HepG2 (cell line): ENCODE measurements at regions not wholly inside any gene's neighbourhood (a gene's known extent, or its start where the extent isn't known, plus 50 kb on each side); places are given as distances from the start of the nearest gene placed in this dataset.

Experiments
- ATAC-seq: fragments of 200-7000 bp; cut with Tn5 transposase; 3 replicates; pipeline ENCODE4 v1.9.1; 2020; ENCODE audit warnings: mild to moderate bottlenecking, moderate library complexity
- BruUV-seq: library from RNA; stranded (reverse); fragments of 400-500 nt; replicated peaks from 2 replicates; lab custom pipeline; 2021; lab: Mats Ljungman, UMichigan
- CTCF ChIA-PET: fragments of 300-600 bp; formaldehyde crosslinking; extraction: SDS; loops from one replicate; lab custom pipeline; 2021; ENCODE audit warnings: low total read pairs, inconsistent platforms, low intra/inter-chr PET ratio; lab: Yijun Ruan, JAX
- POLR2A ChIA-PET: fragments of 350-600 bp; sonication (Branson Sonifier 250); formaldehyde crosslinking; loops from one replicate; lab custom pipeline; 2020; ENCODE audit warnings: antibody characterized with exemption, inconsistent platforms; lab: Yijun Ruan, JAX
- DNase-seq: peaks from one replicate; pipeline ENCODE4 v3.0.0-alpha.2; 2015; ENCODE audit warnings: low spot score
- FAIRE-seq: peaks from 3 replicates; lab custom pipeline; 2011; peaks lifted over from hg19 to GRCh38; lab: Jason Lieb, UNC
- H2AFZ ChIP-seq: one replicate; pipeline ENCODE4 v1.6.1; 2011; ENCODE audit warnings: low read length, inconsistent platforms
- H3K27ac ChIP-seq: fragments of 300-600 bp; 3 replicates; pipeline ENCODE4 v1.8.0; 2011; ENCODE audit warnings: mixed run types, mild to moderate bottlenecking, mixed read lengths, low read length, inconsistent platforms; ENCODE audit not compliant: insufficient read depth; ENCODE audit errors: extremely low read length
- H3K27me3 ChIP-seq, 2 experiments: fragments of 200-600 bp in 1 of 2; 2 replicates in 1 of 2; 3 replicates in 1 of 2; pipeline versions ENCODE4 v1.6.0 to v1.8.0; 2011; ENCODE audit warnings: low read length in 2 of 2, mild to moderate bottlenecking in 2 of 2, moderate library complexity in 2 of 2, inconsistent platforms in 1 of 2; ENCODE audit not compliant: insufficient read depth in 2 of 2, control insufficient read depth in 1 of 2
- H3K36me3 ChIP-seq, 2 experiments: fragments of 200-600 bp in 1 of 2; replicated peaks in 1 of 2; 2 replicates in 1 of 2; 3 replicates in 1 of 2; pipeline versions ENCODE4 v1.5.1 to v1.8.0; 2011; ENCODE audit warnings: low read length in 2 of 2, inconsistent platforms in 1 of 2; ENCODE audit not compliant: insufficient read depth in 2 of 2, control insufficient read depth in 1 of 2
- H3K4me1 ChIP-seq: 2 replicates; pipeline ENCODE4 v1.5.1; 2012; ENCODE audit warnings: low read length, inconsistent platforms; ENCODE audit not compliant: insufficient read depth
- H3K4me2 ChIP-seq: 2 replicates; pipeline ENCODE4 v1.6.0; 2011; ENCODE audit warnings: low read depth, low read length, inconsistent platforms
- H3K4me3 ChIP-seq, 3 experiments: fragments of 200-600 bp in 1 of 3; sonication (generic), shearing (Covaris generic) in 1 of 3; replicated peaks in 1 of 3; 2 replicates each; pipeline ENCODE4 v1.5.1; 2011 to 2016; ENCODE audit warnings: low read length in 3 of 3, inconsistent platforms in 2 of 3, low read depth in 2 of 3, mild to moderate bottlenecking in 2 of 3, control low read depth in 1 of 3, mixed read lengths in 1 of 3; ENCODE audit not compliant: insufficient read depth in 1 of 3
- H3K79me2 ChIP-seq: one replicate; pipeline ENCODE4 v1.6.1; 2011; ENCODE audit warnings: low read length, inconsistent platforms; ENCODE audit not compliant: insufficient read depth
- H3K9ac ChIP-seq: 2 replicates; pipeline ENCODE4 v1.6.0; 2011; ENCODE audit warnings: mild to moderate bottlenecking, low read depth, low read length, inconsistent platforms; ENCODE audit not compliant: insufficient read depth
- H3K9me3 ChIP-seq: 2 replicates; pipeline ENCODE4 v1.5.1; 2012; ENCODE audit warnings: mild to moderate bottlenecking, low read length
- H4K20me1 ChIP-seq: 2 replicates; pipeline ENCODE4 v1.6.0; 2011; ENCODE audit warnings: inconsistent platforms, mild to moderate bottlenecking, low read length, moderate library complexity; ENCODE audit not compliant: insufficient read depth
- BCL6 ChIP-seq: IDR thresholded peaks from 2 replicates; pipeline ENCODE4 v1.6.1; 2016; ENCODE audit warnings: missing genetic modification reagents, missing compliant biosample characterization
- CHD2 ChIP-seq: IDR thresholded peaks from 2 replicates; pipeline ENCODE4 v1.6.1; 2011; ENCODE audit warnings: low read depth, low read length, improper control_type of control experiment
- HIVEP1 ChIP-seq: sonication (generic); formaldehyde crosslinking; IDR thresholded peaks from 2 replicates; pipeline ENCODE4 v1.4.0; 2020; ENCODE audit warnings: mild to moderate bottlenecking, missing genetic modification reagents
- MIER3 ChIP-seq: IDR thresholded peaks from 2 replicates; pipeline ENCODE4 v1.6.1; 2016; ENCODE audit warnings: missing compliant biosample characterization, borderline replicate concordance
- ZNF615 ChIP-seq: sonication (generic); formaldehyde crosslinking; IDR thresholded peaks from 2 replicates; pipeline ENCODE4 v1.5.0; 2020; ENCODE audit warnings: mild to moderate bottlenecking, missing genetic modification reagents, borderline replicate concordance
- ZNF724P ChIP-seq: sonication (generic); formaldehyde crosslinking; IDR thresholded peaks from 2 replicates; pipeline ENCODE4 v1.8.0; 2022; ENCODE audit warnings: missing genetic modification reagents, borderline replicate concordance
- ZNF839 ChIP-seq: sonication (generic); formaldehyde crosslinking; IDR thresholded peaks from 2 replicates; pipeline ENCODE4 v1.4.0; 2020; ENCODE audit warnings: missing genetic modification reagents, mild to moderate bottlenecking, borderline replicate concordance
- ZSCAN12 ChIP-seq: sonication (generic); formaldehyde crosslinking; IDR thresholded peaks from 2 replicates; pipeline ENCODE4 v1.9.0; 2021; ENCODE audit warnings: mild to moderate bottlenecking, missing genetic modification reagents
- ZSCAN29 ChIP-seq: sonication (generic); formaldehyde crosslinking; conservative IDR thresholded peaks from 2 replicates; pipeline ENCODE4 v1.4.0; 2020; ENCODE audit warnings: mild to moderate bottlenecking, missing genetic modification reagents
- WGBS: methylation state at CpG from one replicate; pipeline ENCODE4 v1.1.6; 2017; ENCODE audit warnings: low lambda C conversion rate; 5-methylcytosine and 5-hydroxymethylcytosine counted together
- in situ Hi-C: cut with HindIII; loops from 2 replicates; pipeline ENCODE4 v1.10.0; 2017; ENCODE audit warnings: low pct_unique_long_range_greater_than_20kb; ENCODE audit not compliant: extremely low pct_ligation_motif_present
- intact Hi-C: fragments of 100-400 bp; cut with micrococcal nuclease; formaldehyde crosslinking; loops from one replicate; pipeline ENCODE4 v1.10.0; 2022; ENCODE audit not compliant: unreplicated experiment
- TF ChIP-seq, protein P1 (sequence below): sonication (generic); formaldehyde crosslinking; IDR thresholded peaks from 2 replicates; pipeline ENCODE4 v1.5.0; 2020; ENCODE audit warnings: missing genetic modification reagents
- TF ChIP-seq, protein P2 (sequence below): sonication (generic); formaldehyde crosslinking; IDR thresholded peaks from 2 replicates; pipeline ENCODE4 v1.5.0; 2020; ENCODE audit warnings: mild to moderate bottlenecking, missing genetic modification reagents

DNA sequence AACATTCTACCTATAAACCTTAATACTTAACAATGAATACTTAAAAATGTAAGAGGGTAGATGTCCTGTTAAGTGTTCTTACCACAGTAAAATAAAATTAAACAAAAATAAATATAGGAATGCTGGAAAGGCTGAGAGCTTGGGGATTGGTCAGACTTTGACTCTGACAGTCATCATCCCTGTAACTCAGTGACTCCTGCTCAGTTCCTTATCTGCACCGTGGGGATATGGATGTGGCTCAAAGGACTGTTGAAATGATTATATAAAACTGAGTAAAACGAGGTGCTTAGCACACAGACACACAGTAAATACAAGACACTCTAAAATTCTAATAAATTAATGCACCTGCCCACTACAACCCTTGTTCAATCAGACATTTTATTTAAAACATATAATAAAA, 338.6 kb downstream of the TMEM114 start:
- no peak overlapping the region for H3K4me2 ChIP-seq
- no peak for TF ChIP-seq CHD2
- TF ChIP-seq, protein P1, sequence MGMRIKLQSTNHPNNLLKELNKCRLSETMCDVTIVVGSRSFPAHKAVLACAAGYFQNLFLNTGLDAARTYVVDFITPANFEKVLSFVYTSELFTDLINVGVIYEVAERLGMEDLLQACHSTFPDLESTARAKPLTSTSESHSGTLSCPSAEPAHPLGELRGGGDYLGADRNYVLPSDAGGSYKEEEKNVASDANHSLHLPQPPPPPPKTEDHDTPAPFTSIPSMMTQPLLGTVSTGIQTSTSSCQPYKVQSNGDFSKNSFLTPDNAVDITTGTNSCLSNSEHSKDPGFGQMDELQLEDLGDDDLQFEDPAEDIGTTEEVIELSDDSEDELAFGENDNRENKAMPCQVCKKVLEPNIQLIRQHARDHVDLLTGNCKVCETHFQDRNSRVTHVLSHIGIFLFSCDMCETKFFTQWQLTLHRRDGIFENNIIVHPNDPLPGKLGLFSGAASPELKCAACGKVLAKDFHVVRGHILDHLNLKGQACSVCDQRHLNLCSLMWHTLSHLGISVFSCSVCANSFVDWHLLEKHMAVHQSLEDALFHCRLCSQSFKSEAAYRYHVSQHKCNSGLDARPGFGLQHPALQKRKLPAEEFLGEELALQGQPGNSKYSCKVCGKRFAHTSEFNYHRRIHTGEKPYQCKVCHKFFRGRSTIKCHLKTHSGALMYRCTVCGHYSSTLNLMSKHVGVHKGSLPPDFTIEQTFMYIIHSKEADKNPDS (CRISPR knock-in tag) = no peak
- H3K36me3 ChIP-seq = no peaks in the 10 kb centered on the region
- 2% methylated on average over 2 of the region's 2 CpGs for WGBS
- no peak overlapping the region for H2AFZ ChIP-seq
- intact Hi-C loops = no loop called here
- H3K9ac ChIP-seq = no peak overlapping the region
- ATAC-seq (no peak), FAIRE-seq (no peak), DNase-seq (no peak)
- H4K20me1 ChIP-seq = no peaks in the 10 kb centered on the region
- no peaks in the 10 kb centered on the region for H3K4me1 ChIP-seq
- H3K79me2 ChIP-seq = no peaks in the 10 kb centered on the region
- no peak overlapping the region for H3K4me3 ChIP-seq
- in situ Hi-C loops = no loop called here
- no peaks in the 10 kb centered on the region for H3K27me3 ChIP-seq
- POLR2A ChIA-PET = no interaction called here
- H3K27ac ChIP-seq = no peak overlapping the region
- no TSS peak for BruUV-seq
- CTCF ChIA-PET = no interaction called here
- no peaks in the 10 kb centered on the region for H3K9me3 ChIP-seq

DNA sequence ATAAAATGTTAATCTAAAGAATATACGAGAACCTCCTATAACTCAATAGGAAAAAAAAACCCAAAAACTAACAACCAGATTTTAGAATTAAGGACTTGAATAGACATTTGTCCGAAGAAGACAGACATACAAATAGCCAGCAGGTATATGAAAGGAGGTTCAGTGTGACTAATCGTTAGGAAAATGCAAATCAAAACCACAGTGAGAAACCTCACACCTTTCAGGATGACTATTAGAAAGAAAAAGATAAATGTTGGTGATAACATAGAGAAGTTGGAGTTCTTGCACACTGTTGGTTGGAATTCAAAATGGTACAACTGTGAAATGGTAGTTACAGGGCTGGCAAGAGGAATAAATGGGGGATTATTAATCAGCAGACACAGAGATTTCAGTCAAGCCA, 339.0 kb downstream of the TMEM114 start:
- no peaks in the 10 kb centered on the region for H3K36me3 ChIP-seq
- intact Hi-C loops = no loop called here
- H3K9me3 ChIP-seq = no peaks in the 10 kb centered on the region
- CTCF ChIA-PET = no interaction called here
- WGBS = 2% methylated on average over 3 of the region's 3 CpGs
- FAIRE-seq (no peak), ATAC-seq (no peak), DNase-seq (no peak)
- in situ Hi-C loops = no loop called here
- H4K20me1 ChIP-seq = no peaks in the 10 kb centered on the region
- POLR2A ChIA-PET = no interaction called here
- no peak overlapping the region for H2AFZ ChIP-seq
- H3K27ac ChIP-seq = no peak overlapping the region
- H3K4me3 ChIP-seq = no peak overlapping the region
- H3K79me2 ChIP-seq = no peaks in the 10 kb centered on the region
- no peaks in the 10 kb centered on the region for H3K4me1 ChIP-seq
- H3K27me3 ChIP-seq = no peaks in the 10 kb centered on the region
- no peak overlapping the region for H3K9ac ChIP-seq
- no TSS peak for BruUV-seq
- H3K4me2 ChIP-seq = no peak overlapping the region
- TF ChIP-seq ZNF724P (CRISPR knock-in tag) = no peak
- no peak for TF ChIP-seq HIVEP1 (CRISPR knock-in tag)
- no peak for TF ChIP-seq ZNF615 (CRISPR knock-in tag)
- TF ChIP-seq, protein P2, sequence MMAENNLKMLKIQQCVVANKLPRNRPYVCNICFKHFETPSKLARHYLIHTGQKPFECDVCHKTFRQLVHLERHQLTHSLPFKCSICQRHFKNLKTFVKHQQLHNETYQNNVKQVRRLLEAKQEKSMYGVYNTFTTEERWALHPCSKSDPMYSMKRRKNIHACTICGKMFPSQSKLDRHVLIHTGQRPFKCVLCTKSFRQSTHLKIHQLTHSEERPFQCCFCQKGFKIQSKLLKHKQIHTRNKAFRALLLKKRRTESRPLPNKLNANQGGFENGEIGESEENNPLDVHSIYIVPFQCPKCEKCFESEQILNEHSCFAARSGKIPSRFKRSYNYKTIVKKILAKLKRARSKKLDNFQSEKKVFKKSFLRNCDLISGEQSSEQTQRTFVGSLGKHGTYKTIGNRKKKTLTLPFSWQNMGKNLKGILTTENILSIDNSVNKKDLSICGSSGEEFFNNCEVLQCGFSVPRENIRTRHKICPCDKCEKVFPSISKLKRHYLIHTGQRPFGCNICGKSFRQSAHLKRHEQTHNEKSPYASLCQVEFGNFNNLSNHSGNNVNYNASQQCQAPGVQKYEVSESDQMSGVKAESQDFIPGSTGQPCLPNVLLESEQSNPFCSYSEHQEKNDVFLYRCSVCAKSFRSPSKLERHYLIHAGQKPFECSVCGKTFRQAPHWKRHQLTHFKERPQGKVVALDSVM (CRISPR knock-in tag) = no peak
- no peak for TF ChIP-seq MIER3 (CRISPR knock-in tag)
- no peak for TF ChIP-seq BCL6 (CRISPR knock-in tag)
- TF ChIP-seq ZSCAN12 (CRISPR knock-in tag) = no peak
- no peak for TF ChIP-seq ZSCAN29 (CRISPR knock-in tag)
- no peak for TF ChIP-seq ZNF839
